RPMI7951 (cell line): ENCODE measurements at regions not wholly inside any gene's neighbourhood (a gene's known extent, or its start where the extent isn't known, plus 50 kb on each side); places are given as distances from the start of the nearest gene placed in this dataset.
A peak's percentile ranks its signal among the peaks of the same experiment; 100 is the strongest.
"Not testable (repeated sequence)": the region's sequence is repeated elsewhere in the genome, so short reads cannot be mapped to it uniquely, and the experiment has no call there.

ENCODE experiments used
- DNase-seq: peaks from one replicate; pipeline ENCODE4 v3.0.0-alpha.2; 2012; ENCODE audit warnings: low read depth

DNA sequence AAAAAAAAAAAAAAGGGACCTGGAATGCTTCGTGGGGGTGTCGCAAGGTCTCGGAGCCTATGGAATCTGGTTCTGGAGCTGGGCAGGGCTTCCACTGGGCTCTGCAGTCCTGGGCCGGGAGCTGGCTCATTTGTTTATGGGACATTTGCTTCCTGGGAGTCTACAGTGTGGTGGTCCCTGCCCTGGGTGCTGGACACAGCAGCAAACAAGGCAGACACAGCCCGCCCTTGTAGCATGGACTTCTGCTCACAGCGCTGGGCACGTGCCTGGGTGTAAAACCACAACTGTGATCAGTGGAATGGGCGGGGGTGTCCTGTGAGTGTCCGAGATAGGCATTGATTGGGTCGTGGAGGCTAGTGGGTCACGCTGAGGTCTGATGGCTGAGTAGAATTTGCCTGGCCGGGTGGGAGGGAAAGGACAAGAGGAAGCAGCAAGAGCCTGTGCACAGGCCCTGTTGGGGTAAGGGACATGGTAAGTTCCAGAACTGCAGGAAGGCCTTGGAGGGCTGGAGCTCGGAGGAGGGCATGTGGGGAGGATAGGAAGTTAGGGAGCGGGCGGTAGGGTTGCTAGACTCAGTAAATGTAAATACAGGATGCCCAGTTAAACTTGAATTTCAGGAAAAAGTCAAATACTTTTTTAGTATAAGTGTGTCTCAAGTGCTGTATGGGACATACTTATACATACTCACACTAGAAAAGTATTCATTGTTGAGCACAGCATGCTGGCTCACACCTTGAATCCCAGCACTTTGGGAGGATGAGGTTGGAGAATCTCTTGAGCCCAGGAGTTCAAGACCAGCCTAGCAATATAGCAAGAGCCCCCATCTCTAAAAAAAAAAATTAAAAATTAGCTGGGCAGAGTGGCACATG is 61.3 kb upstream of the PMEPA1 start:
- no peak for DNase-seq

DNA sequence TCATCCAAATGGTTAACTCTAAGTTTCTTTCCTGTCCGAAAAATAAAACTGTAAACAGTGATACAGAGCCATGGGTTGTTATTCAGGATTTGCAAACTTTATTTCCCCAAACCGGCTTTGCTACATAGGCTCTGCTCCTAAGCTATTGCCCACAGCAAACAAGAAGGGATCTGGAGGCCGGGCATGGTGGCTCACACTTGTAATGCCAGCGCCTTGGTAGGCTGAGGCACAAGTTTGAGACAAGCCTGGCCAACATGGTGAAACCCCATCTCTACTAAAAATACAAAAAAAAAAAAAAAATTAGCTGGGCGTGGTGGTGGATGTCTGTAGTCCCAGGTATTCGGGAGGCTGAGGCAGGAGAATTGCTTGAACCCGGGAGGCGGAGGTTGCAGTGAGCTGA is 60.6 kb upstream of the PMEPA1 start:
- DNase-seq, result not testable (repeated sequence)

DNA sequence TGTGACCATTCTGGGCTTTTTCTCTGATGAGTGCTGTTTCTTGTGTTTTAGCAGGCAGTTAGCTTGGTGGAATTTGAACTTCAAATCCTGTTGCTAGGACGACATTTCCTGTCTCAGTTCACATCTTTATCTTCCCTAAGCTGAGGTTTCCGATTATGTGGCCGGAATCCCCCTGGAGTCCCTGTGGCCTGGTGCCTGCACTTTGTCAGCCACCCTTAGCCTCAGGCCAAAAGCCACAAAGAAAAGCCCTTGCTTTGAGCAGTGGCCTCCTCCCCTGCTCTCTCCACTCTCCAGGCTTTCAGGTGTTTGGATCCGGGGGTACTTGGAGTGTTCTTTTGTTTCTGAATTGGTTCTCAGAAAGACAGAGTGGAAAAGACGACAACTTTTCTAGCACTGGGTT is 59.9 kb upstream of the PMEPA1 start:
- DNase-seq, result peak; percentile 84

DNA sequence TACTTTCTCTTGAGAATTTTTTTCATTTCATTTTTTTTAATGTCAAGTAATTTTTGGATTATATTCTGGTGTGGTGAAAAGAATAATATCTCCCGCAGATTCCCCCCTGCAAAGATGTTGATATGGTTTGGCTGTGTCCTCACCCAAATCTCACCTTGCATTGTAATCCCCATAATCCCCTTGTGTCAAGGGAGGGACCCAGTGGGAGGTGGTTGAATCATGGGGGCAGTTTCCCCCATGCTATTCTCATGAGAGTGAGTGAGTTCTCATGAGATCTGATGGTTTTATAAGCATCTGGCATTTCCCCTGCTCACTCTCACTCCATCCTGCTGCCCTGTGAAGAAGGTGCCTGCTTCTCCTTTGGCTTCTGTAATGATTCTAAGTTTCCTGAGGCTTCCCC is 58.7 kb upstream of the PMEPA1 start:
- no peak for DNase-seq

DNA sequence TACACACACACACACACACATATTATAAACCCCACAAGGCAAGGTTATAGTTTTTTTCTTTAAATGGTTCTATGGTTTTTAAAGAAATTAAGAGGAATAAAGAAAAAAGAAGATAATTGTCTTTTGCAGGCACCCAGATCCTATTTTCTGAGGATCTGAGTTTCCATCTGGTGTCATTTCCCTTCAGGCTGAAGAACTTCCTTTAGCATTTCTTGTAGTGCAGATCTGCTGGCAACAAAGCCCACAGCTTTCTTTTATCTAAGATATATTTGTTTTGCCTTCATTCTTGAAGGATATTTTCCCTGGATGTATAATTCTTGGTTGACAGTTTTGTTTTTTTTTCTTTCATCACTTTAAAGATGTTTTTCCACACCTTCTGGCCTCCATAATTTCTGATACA is 57.6 kb upstream of the PMEPA1 start:
- DNase-seq, result no peak

DNA sequence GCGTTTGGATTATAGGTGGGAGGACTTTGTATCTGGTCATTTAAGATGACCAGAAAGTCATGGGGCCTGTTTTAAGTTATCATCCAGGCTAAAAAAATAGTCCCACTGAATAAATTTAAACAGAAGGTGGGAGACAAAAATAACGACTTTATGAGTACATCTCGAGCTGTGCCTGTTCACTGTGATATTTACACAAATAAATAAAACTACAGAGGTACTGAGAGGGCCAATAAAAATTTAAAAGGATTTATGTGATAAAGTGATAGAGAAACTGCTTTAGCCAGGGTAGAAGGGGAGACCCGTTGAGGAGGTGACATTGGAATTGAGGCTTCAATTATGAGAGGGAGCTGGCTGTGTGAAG is 53.4 kb upstream of the PMEPA1 start:
- no peak for DNase-seq

DNA sequence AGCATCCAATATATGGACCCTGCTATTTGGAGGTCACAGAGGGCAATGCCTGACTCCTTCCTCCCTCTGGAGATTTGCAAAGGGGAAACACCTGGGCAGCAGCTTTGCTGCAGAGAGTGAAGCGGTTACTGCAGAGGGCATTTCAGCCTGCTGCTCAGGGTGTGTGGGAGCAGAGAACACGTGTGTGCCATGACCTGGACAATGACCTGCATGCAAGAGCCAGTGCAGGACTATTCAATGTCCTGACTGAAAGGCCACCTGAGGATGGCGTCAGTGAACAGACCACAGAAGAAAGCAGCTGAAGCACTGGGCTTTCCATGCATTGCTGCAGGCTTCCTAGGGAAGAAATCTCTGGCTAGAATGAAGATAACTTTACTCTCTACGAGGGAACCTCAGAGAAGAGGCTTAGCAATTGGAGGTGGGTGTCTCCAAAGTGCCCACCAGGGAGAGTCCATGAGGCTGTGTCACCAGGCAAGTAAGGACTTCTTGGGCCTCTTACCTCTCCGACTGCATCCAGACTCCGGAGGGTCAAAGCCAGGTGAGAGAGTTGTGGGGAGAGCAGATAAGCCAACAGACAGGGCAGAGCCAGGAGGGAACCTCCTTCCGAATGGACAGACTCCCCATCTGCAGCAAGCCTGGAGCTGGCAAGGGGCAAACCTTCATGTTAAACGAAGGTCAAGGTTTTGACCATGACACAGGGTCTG is 52.9 kb upstream of the PMEPA1 start:
- no peak for DNase-seq

DNA sequence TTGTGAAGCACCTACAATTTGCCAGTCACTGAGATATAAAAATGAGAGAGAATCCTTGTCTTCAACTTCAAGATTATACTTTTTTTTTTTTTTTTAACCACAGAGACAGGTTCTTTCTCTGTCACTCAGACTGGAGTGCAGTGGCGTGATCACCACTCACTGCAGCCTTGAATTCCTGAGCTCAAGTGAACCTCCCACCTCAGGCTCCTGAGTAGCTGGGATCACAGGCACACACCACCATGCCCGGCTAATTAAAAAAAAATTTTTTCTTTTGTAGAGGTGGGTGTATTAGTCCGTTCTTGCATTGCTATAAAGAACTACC is 51.6 kb upstream of the PMEPA1 start:
- no peak for DNase-seq

DNA sequence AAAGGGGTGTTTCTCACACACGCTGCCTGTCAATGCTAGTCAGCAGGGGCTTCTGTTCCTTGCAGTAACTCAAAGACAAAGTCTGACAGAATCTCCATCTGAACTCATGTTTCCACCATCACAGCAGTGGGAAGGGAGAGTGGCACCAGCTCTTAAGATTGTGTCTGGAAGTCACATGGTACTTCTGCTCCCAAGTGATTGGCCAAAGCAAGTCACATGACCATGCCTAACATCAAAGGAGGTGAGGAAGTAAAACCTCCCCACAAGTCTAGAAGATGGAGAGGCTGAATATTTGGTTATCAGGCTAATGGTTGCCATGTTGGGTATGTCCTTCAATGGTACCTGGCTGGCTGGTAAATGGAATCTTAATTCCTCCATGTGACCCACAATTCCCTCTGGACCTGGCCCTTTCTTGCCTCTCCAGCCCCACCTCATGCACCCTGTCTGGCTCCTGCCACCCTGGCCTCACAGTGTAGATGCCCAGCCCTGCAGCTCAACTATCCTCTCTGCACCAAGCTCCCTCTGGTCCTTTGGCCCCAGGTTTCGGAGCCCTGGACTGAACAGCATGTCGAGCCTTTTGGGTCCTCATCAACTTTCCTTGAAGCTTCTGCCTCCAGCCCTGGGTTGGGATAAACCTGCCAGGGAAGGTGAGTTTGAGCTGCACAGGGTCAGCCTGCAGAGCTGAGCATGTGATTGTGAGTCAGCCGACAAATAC is 51.0 kb upstream of the PMEPA1 start:
- no peak for DNase-seq

DNA sequence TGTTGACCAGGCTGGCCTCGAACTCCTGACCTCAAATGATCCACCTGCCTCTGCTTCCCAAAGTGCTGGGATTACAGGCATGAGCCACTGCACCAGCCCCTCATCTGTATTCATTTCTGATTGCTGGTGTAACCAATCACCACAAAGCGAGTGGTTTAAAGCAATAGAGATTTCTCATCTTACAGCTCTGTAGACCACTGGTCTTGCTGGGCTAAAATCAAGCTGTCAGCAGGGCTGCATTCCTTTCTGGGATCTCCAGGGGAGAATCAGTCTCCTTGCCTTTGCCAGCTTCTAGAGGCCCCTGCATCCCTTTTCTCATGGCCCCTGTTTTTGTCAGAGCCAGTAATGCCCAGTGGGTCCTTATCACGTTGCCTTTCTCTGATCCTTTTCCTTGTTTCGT is 49.9 kb upstream of the PMEPA1 start:
- no peak for DNase-seq
